Spinal cord (tissue), 9 donors: ENCODE measurements at regions not wholly inside any gene's neighbourhood (a gene's known extent, or its start where the extent isn't known, plus 50 kb on each side); places are given as distances from the start of the nearest gene placed in this dataset.
A peak's percentile ranks its signal among the peaks of the same experiment; 100 is the strongest.

Experiments used
- DNase-seq, 6 donors: peaks; one replicate each; pipeline versions ENCODE4 v3.0.0 to v3.0.0-alpha.2; 2013 to 2015; ENCODE audit warnings: low spot score in 6 of 6, low read depth in 4 of 6
- H3K27ac ChIP-seq: one replicate; pipeline ENCODE4 v1.5.1; 2013; ENCODE audit warnings: low read depth, low read length, control low read depth
- H3K27me3 ChIP-seq: one replicate; pipeline ENCODE4 v1.6.1; 2013; ENCODE audit warnings: low read length; ENCODE audit not compliant: control insufficient read depth, insufficient read depth
- H3K36me3 ChIP-seq: one replicate; pipeline ENCODE4 v1.6.1; 2013; ENCODE audit warnings: low read length; ENCODE audit not compliant: control insufficient read depth, insufficient read depth
- H3K4me1 ChIP-seq: one replicate; pipeline ENCODE4 v1.6.1; 2013; ENCODE audit warnings: low read length; ENCODE audit not compliant: control insufficient read depth, insufficient read depth
- H3K4me3 ChIP-seq: one replicate; pipeline ENCODE4 v1.5.1; 2013; ENCODE audit warnings: low read depth, low read length, control low read depth
- H3K9me3 ChIP-seq: one replicate; pipeline ENCODE4 v1.6.1; 2013; ENCODE audit warnings: low read length; ENCODE audit not compliant: control insufficient read depth, insufficient read depth
- WGBS: methylation state at CpG from one replicate; pipeline ENCODE4 v1.1.5; 2013; ENCODE audit warnings: missing lambda C conversion rate; ENCODE audit not compliant: insufficient coverage; 5-methylcytosine and 5-hydroxymethylcytosine counted together
- donor health status: healthy.

DNA sequence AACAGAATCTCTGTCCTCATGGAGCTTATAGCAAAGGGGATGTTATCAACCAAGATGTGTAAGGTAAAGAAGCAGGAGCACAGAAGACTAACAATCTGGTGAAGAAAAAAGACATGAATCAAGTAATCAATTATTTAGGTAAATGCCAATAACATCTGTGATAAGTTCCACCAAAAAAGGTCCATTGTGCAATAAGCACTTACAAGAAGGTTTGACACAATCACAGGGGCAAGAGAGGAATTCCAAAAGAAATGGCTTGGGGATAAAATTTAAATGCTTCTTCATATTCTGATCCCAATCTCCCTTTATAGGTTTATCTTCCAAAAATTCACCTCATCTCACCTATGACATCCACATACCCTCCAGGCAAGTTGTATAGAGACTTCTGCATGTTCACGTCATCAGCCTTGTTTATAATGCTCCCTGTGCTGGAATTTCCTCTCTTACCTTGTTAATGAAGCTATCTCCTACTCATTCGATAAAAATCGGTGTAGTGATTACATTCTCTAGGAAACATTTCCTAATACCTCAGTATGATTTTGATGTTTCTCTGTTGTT lies 53.6 kb upstream of the DPT start:
- H3K27me3 ChIP-seq = no peaks in the 10 kb centered on the region
- no peak overlapping the region for H3K27ac ChIP-seq
- H3K4me3 ChIP-seq = no peak overlapping the region
- no peaks in the 10 kb centered on the region for H3K36me3 ChIP-seq
- 100% methylated on average over 1 of the region's 3 CpGs for WGBS
- no peak for DNase-seq
- no peaks in the 10 kb centered on the region for H3K9me3 ChIP-seq
- no peaks in the 10 kb centered on the region for H3K4me1 ChIP-seq

DNA sequence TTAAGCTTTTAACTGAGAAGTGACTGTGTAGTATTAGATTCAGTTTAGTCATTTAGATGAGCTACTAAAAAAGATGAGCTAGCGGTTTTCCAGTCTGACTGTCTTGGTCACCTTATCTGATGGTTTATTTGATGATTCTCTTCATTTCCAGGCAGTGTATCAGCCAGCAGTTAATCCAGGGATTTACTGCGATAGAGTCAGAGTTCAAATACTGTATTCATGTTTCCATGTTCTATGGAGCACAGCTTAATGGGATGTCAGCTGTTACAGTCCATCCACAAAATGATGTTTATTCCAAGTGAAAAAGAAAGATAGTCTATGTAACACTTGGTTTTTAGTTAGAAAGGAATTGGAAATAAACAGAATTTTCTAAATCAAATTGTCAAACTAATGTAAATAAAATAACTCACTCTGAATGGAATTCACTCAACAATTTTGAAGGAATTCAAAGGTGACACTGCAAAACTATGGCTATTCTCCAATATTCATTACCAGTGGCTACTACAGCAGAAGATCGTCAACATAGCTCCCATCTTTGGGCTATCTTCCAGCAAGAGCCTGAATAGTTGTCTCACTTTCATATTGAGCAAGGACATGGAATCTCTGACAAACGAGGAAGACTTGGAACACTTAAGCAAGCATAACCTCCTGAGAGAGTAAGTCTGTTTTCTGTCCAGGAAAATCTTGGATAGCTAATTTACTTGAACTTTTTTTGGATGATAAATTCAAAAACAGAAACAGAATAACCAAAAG lies 54.6 kb upstream of the DPT start:
- no peaks in the 10 kb centered on the region for H3K4me1 ChIP-seq
- H3K27ac ChIP-seq = no peak overlapping the region
- no peak overlapping the region for H3K4me3 ChIP-seq
- WGBS = 83% methylated on average over 3 of the region's 4 CpGs
- no peaks in the 10 kb centered on the region for H3K27me3 ChIP-seq
- no peaks in the 10 kb centered on the region for H3K9me3 ChIP-seq
- DNase-seq = peak in 1 of 6 donors; percentile 6
- no peaks in the 10 kb centered on the region for H3K36me3 ChIP-seq

DNA sequence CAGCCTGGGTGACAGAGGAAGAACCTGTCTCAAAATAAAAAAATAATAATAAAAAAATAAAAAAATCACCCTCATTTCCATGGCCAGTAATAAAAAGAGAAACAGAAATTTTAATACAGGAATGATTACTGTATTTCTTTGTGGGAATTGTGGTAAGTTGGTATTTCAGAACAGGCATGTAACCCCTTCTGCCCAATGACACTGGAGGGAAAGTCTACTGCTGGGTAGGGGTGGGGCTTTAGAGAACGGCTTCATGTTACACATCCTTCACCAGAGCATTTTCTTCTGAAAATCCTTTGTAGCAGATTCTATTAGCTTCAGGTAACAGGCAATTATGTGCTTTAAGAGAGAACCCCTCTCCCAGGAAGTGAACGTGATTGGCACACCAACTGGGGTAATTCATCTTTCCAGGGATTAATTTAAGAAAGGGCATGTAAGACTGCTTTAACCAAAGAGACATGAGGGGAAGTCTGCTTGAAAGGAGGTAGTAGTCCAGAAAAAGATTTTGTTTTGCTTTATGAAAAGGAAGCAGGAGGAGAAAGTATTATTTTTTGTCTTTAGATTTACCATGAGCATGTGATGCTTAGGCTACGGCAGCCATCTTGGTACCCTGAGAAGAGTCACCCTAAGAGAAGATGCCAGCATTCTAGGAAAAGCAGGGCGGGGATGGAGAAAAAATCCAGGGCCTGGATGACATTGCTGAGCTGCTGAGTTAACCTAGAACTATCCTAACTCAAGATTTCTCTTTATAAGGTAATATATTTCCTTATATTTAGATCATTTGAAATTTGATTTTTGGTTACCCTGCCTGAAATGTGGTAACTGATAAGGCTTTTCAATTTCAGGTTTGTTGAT lies 57.7 kb upstream of the DPT start:
- H3K27me3 ChIP-seq = no peaks in the 10 kb centered on the region
- WGBS = 100% methylated on average over 1 of the region's 4 CpGs
- no peaks in the 10 kb centered on the region for H3K9me3 ChIP-seq

DNA sequence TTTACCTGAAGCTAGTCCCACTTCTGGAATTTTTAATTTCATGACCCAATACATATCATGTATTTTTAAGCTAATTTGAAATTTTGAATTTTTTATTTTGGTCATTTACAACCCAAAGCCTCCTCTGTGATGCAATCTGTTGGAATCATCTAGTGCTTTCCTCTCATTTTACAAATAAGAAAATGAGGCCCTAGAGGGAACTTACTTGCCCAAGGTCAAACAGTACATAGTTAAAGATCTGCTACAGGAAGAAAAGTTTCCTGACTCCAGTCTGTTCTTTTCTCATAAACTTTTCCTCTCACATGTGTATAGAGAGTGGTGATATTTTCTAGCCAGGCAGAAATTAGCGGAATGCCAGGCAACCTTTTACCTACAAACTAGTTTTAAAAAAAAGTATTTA lies 59.3 kb upstream of the DPT start:
- no peak overlapping the region for H3K27ac ChIP-seq
- H3K4me1 ChIP-seq = no peaks in the 10 kb centered on the region
- DNase-seq = no peak
- no peaks in the 10 kb centered on the region for H3K27me3 ChIP-seq
- no CpG with 5 or more reads among the region's 1 CpG for WGBS
- no peaks in the 10 kb centered on the region for H3K36me3 ChIP-seq
- H3K4me3 ChIP-seq = no peak overlapping the region
- H3K9me3 ChIP-seq = no peaks in the 10 kb centered on the region

More for the DNA sequence above, 57.7 kb upstream of the DPT start:
- Histone ChIP-seq H3K4me1 (no peaks in the 10 kb centered on the region), H3K27ac (no peak overlapping the region), H3K36me3 (no peaks in the 10 kb centered on the region), H3K4me3 (no peak overlapping the region)
- no peak for DNase-seq

DNA sequence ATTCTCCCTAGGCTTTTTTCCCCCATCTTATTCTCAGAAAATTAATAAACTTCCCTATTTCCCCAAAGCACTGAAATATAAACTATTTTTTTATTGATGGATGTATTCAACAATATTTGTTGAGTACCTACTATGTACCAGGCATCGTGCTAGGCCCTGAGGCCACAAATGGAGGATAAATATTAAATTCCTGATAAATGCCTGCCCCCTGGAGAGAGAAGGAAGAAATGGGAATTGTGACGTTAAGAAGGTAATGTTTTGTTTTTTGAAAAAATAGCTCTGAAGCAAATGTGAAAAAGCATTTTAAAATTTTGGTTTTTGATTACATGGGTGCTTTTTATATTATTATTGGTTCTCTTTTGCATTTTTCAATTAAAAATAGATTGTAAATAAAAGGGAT lies 60.5 kb upstream of the DPT start:
- 64% methylated on average over 2 of the region's 2 CpGs for WGBS
- no peak overlapping the region for H3K4me3 ChIP-seq
- no peaks in the 10 kb centered on the region for H3K27me3 ChIP-seq
- no peaks in the 10 kb centered on the region for H3K9me3 ChIP-seq
- no peak for DNase-seq
- H3K36me3 ChIP-seq = no peaks in the 10 kb centered on the region
- H3K27ac ChIP-seq = no peak overlapping the region
- H3K4me1 ChIP-seq = no peaks in the 10 kb centered on the region

DNA sequence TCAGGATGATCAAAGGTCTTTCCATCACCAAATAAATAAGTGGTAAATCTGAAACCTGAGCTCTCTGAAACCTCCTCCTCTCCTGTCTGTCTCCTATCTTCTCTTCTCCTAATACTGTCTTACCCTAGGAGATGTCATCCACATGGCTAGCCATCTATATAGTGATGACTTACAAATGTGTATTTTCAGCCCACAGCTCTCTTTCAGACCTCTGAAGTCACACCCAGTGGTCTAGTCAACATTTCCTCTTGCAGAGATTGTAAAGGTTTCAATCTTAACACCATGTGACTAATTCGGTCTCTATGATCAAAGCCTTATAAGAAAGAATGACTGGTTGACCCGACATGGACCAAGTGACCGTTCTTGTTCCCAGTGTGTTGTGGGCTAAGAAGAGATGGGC lies 63.1 kb upstream of the DPT start:
- WGBS = no CpG with 5 or more reads among the region's 3 CpGs
- H3K27me3 ChIP-seq = no peaks in the 10 kb centered on the region
- H3K4me1 ChIP-seq = no peaks in the 10 kb centered on the region
- no peak overlapping the region for H3K4me3 ChIP-seq
- no peaks in the 10 kb centered on the region for H3K9me3 ChIP-seq
- no peak overlapping the region for H3K27ac ChIP-seq
- H3K36me3 ChIP-seq = no peaks in the 10 kb centered on the region
- no peak for DNase-seq

DNA sequence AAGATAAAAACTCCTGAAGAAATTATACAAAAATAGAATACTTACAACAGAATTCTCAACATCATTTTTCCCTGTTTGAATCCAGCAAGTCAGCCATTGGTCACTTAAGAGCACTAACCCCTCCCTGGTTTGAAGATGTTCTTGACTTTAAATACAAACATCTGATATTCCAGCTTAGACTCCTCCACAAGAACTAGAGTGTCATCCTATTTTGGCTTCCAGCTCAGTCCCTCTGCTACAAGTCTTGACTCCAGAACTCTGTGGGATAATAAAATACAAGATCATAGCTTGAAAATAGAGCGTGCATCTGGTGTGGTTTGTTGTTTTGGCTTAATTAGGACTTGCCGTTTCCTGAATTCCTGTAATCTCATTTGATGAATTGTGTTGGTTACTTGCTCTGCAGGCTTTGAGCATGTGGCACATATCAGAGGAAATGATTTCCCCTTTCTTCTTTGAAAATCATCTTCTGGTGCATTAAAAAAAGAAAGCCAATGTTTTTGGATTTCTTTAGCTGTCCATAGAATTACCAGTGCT lies 63.7 kb upstream of the DPT start:
- Histone ChIP-seq H3K27ac (no peak overlapping the region), H3K4me1 (no peaks in the 10 kb centered on the region), H3K36me3 (no peaks in the 10 kb centered on the region), H3K27me3 (no peaks in the 10 kb centered on the region), H3K4me3 (no peak overlapping the region), H3K9me3 (no peaks in the 10 kb centered on the region)
- 93% methylated on average over 2 of the region's 2 CpGs for WGBS
- no peak for DNase-seq

DNA sequence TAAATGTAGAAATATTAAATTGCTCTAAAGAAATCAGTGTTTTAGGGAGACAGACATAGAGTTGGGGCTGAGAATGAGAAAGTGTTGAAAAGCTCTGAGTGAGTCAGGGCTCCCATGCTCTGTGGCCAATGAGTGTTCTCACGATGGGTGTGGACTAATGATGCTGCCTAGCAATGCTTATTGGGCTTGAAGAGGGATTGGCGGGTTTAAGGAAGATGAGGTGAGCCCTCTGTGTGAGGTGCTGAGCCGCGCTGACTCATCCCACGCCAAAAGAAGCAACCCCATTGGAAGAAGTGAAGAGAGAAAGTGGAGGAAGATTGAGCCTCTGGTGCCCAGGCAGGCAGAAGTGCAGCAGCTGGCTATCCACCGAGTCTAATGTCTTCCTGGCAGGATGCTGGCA lies 65.1 kb upstream of the DPT start:
- no peak overlapping the region for H3K4me3 ChIP-seq
- no peaks in the 10 kb centered on the region for H3K27me3 ChIP-seq
- H3K27ac ChIP-seq = no peak overlapping the region
- no peaks in the 10 kb centered on the region for H3K36me3 ChIP-seq
- DNase-seq = no peak
- H3K4me1 ChIP-seq = no peaks in the 10 kb centered on the region
- 86% methylated on average over 5 of the region's 6 CpGs for WGBS
- no peaks in the 10 kb centered on the region for H3K9me3 ChIP-seq

DNA sequence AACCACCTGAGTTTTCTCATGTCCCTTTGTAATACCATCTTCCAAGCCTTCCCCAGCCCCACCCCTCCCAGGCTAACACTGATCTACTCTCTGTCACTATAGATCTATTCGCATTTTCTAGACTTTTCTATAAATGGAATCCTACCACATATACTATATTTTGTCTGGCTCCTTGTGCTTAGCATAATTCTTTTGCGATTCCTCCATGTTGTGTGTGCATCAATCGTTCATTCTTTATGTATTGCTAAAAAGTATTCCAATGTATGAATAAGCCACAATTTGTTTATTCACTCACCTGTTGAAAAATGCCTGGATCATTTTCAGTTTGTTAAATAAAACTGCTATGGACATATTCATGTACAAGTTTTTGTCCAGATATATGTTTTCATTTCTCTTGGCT lies 66.7 kb upstream of the DPT start:
- WGBS = 100% methylated on average over 1 of the region's 3 CpGs
- Histone ChIP-seq H3K27me3 (no peaks in the 10 kb centered on the region), H3K36me3 (no peaks in the 10 kb centered on the region), H3K4me1 (no peaks in the 10 kb centered on the region), H3K27ac (no peak overlapping the region), H3K9me3 (no peaks in the 10 kb centered on the region), H3K4me3 (no peak overlapping the region)
- peak in 1 of 6 donors; percentile 56 for DNase-seq
